ENCODE measurements at regions not wholly inside any gene's neighbourhood (a gene's known extent, or its start where the extent isn't known, plus 50 kb on each side); places are given as distances from the start of the nearest gene placed in this dataset.

DNA sequence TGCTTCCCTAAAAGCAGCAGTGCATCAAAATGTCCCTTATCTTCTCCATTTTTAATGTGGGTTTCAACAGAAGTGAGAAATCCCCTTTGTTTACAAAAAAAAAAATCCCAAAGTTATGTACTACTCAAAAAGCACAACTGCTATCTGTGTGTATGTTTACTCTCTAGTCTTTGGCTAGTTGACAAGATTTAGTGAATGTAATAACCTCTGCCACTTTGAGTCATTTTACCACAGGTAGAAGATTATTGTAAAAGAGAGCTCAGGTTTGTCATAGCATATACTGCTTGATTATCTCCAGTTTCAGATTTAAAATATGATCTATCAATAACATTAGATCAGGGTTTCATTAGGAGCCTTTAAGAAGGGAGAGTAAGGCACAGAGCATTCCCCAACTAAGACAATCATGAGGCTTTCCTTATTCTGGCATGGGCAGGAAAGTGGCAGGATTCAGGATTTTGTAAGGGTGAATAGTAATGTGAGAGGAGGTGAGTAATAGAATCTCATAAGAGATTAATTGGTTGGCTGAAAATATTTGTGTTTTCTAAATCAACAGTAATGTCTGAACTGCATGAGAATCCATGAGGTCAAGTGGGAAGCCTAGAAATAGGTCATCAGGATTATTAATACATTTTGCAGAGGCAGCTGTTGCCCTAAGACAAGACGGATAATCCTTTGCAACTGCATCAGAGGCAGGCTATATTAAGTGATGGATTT, 1780.3 kb upstream of the LRRTM1 start:
- no peak for TF ChIP-seq POLR2A (IDR thresholded peaks at IDR 0.05)
- TF ChIP-seq, protein P1, sequence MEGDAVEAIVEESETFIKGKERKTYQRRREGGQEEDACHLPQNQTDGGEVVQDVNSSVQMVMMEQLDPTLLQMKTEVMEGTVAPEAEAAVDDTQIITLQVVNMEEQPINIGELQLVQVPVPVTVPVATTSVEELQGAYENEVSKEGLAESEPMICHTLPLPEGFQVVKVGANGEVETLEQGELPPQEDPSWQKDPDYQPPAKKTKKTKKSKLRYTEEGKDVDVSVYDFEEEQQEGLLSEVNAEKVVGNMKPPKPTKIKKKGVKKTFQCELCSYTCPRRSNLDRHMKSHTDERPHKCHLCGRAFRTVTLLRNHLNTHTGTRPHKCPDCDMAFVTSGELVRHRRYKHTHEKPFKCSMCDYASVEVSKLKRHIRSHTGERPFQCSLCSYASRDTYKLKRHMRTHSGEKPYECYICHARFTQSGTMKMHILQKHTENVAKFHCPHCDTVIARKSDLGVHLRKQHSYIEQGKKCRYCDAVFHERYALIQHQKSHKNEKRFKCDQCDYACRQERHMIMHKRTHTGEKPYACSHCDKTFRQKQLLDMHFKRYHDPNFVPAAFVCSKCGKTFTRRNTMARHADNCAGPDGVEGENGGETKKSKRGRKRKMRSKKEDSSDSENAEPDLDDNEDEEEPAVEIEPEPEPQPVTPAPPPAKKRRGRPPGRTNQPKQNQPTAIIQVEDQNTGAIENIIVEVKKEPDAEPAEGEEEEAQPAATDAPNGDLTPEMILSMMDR (IDR thresholded peaks at IDR 0.05): no peak

Measured in upper lobe of left lung (tissue), 4 donors.